ENCODE measurements at regions not wholly inside any gene's neighbourhood (a gene's known extent, or its start where the extent isn't known, plus 50 kb on each side); places are given as distances from the start of the nearest gene placed in this dataset.

GRCh38 chr11:110870816-110871522, 158.7 kb upstream of the ARHGAP20 start (continued):
- TF ChIP-seq ZBTB11 (tag by site-specific recombination; conservative IDR thresholded peaks at IDR 0.05; ENCODE audit: low read depth) (no peak), ZFP69B (tag by site-specific recombination; IDR thresholded peaks at IDR 0.05) (no peak), ZNF571 (tag by site-specific recombination; IDR thresholded peaks at IDR 0.05) (no peak), KLF16 (tag by site-specific recombination; IDR thresholded peaks at IDR 0.05) (no peak), ZNF549 (tag by site-specific recombination; IDR thresholded peaks at IDR 0.05) (no peak), ZNF133 (tag by site-specific recombination; IDR thresholded peaks at IDR 0.05) (no peak), ZIC2 (tag by site-specific recombination; IDR thresholded peaks at IDR 0.05) (no peak)

- ChIA-PET CTCF (no interaction called here), POLR2A (no interaction called here)
- H3K4me3 ChIP-seq (ENCODE audit: low read depth, low read length): no peak overlapping the region
- H3K4me1 ChIP-seq (ENCODE audit: control insufficient read depth, insufficient read depth, low read length): no peaks in the 10 kb centered on the region
- H3K36me3 ChIP-seq (ENCODE audit: control insufficient read depth in 2 of 2, insufficient read depth in 1 of 2, low read length in 2 of 2): no peaks in the 10 kb centered on the region
- no peaks in the 10 kb centered on the region for H3K9me3 ChIP-seq (ENCODE audit: control insufficient read depth, insufficient read depth, low read depth, low read length)
- no peak for TF ChIP-seq SP2 (tag by site-specific recombination; IDR thresholded peaks at IDR 0.05)
- TF ChIP-seq ZNF629 (tag by site-specific recombination; IDR thresholded peaks at IDR 0.05): no peak
- TF ChIP-seq ZFP41 (tag by site-specific recombination; IDR thresholded peaks at IDR 0.05; ENCODE audit: borderline replicate concordance): no peak
- TF ChIP-seq ZNF266 (tag by site-specific recombination; IDR thresholded peaks at IDR 0.05; ENCODE audit: low read depth): no peak
- TF ChIP-seq ZNF140 (tag by site-specific recombination; IDR thresholded peaks at IDR 0.05): no peak
- no peak for TF ChIP-seq ZNF660 (tag by site-specific recombination; IDR thresholded peaks at IDR 0.05)
- TF ChIP-seq ZNF114 (tag by site-specific recombination; IDR thresholded peaks at IDR 0.05): no peak
- no peak for TF ChIP-seq ZNF423 (tag by site-specific recombination; IDR thresholded peaks at IDR 0.05)
- no peak for TF ChIP-seq ZNF449 (tag by site-specific recombination; IDR thresholded peaks at IDR 0.05)
- TF ChIP-seq ZNF658 (tag by site-specific recombination; IDR thresholded peaks at IDR 0.05): no peak
- no peak overlapping the region for H3K27ac ChIP-seq (ENCODE audit: extremely low read depth, low read depth, low read length)
These were observed 155.7 kb upstream of the ARHGAP20 start for GRCh38 chr11:110867951-110868350.

GRCh38 chr11:110866081-110866480, 153.8 kb upstream of the ARHGAP20 start:
- Histone ChIP-seq H3K36me3 (ENCODE audit: control insufficient read depth in 2 of 2, insufficient read depth in 1 of 2, low read length in 2 of 2) (no peaks in the 10 kb centered on the region), H3K9me3 (ENCODE audit: control insufficient read depth, insufficient read depth, low read depth, low read length) (no peaks in the 10 kb centered on the region), H3K4me1 (ENCODE audit: control insufficient read depth, insufficient read depth, low read length) (no peaks in the 10 kb centered on the region), H3K27ac (ENCODE audit: extremely low read depth, low read depth, low read length) (no peak overlapping the region), H3K4me3 (ENCODE audit: low read depth, low read length) (no peak overlapping the region)
- ChIA-PET POLR2A (no interaction called here), CTCF (interaction anchor here (0.5 kb wide), 1 partner anchor 166 kb away, joined by 3 read pairs; no protein-coding TSS in a partner anchor)
- TF ChIP-seq ZNF391 (tag by site-specific recombination; IDR thresholded peaks at IDR 0.05; ENCODE audit: borderline replicate concordance, low read depth): no peak
- TF ChIP-seq ZNF513 (tag by site-specific recombination; IDR thresholded peaks at IDR 0.05): no peak
- TF ChIP-seq ZNF660 (tag by site-specific recombination; IDR thresholded peaks at IDR 0.05): no peak
- TF ChIP-seq TCF7L2 (IDR thresholded peaks at IDR 0.05; ENCODE audit: borderline replicate concordance, low read depth, low read length): no peak
- no peak for TF ChIP-seq ZNF214 (tag by site-specific recombination; IDR thresholded peaks at IDR 0.05; ENCODE audit: borderline replicate concordance)
- TF ChIP-seq ZNF266 (tag by site-specific recombination; IDR thresholded peaks at IDR 0.05; ENCODE audit: low read depth): no peak
- no peak for TF ChIP-seq ZNF830 (tag by site-specific recombination; IDR thresholded peaks at IDR 0.05; ENCODE audit: low read depth)
- TF ChIP-seq HOXA7 (CRISPR knock-in tag; IDR thresholded peaks at IDR 0.05; ENCODE audit: borderline replicate concordance): no peak
- TF ChIP-seq PRDM10 (tag by site-specific recombination; IDR thresholded peaks at IDR 0.05): no peak
